GM18505 (cell line): ENCODE measurements at regions not wholly inside any gene's neighbourhood (a gene's known extent, or its start where the extent isn't known, plus 50 kb on each side); places are given as distances from the start of the nearest gene placed in this dataset.

Source experiments
- ATAC-seq: cut with Tn5 transposase; IDR thresholded peaks from one replicate; pipeline ENCODE4 v1.9.1; 2021; ENCODE audit not compliant: unreplicated experiment
- POLR2A ChIP-seq: IDR thresholded peaks from 4 replicates; pipeline ENCODE4 v1.6.1; 2011; ENCODE audit warnings: borderline replicate concordance; ENCODE audit not compliant: insufficient read depth, insufficient read length; ENCODE audit errors: extremely low read depth

GRCh38 chr7:18407385-18407784 lies 88.2 kb upstream of the HDAC9 start:
- TF ChIP-seq POLR2A, result no peak
- no peak for ATAC-seq

GRCh38 chr7:18408461-18408860 lies 87.1 kb upstream of the HDAC9 start:
- no peak for TF ChIP-seq POLR2A
- ATAC-seq, result no peak

- no peak for TF ChIP-seq POLR2A
- ATAC-seq, result no peak
Observed at GRCh38 chr7:18408868-18409267, 86.7 kb upstream of the HDAC9 start.

- TF ChIP-seq POLR2A, result no peak
- no peak for ATAC-seq
Observed at GRCh38 chr7:18413447-18413846, 82.1 kb upstream of the HDAC9 start.

GRCh38 chr7:18414885-18415284 lies 80.7 kb upstream of the HDAC9 start:
- TF ChIP-seq POLR2A, result no peak
- no peak for ATAC-seq

- no peak for ATAC-seq
- TF ChIP-seq POLR2A, result no peak
Observed at GRCh38 chr7:18416988-18417387, 78.6 kb upstream of the HDAC9 start.

GRCh38 chr7:18419456-18419855 lies 76.1 kb upstream of the HDAC9 start:
- no peak for TF ChIP-seq POLR2A
- ATAC-seq, result no peak

GRCh38 chr7:18420108-18420507 lies 75.4 kb upstream of the HDAC9 start:
- no peak for ATAC-seq
- TF ChIP-seq POLR2A, result no peak

- TF ChIP-seq POLR2A, result no peak
- no peak for ATAC-seq
Observed at GRCh38 chr7:18420748-18421147, 74.8 kb upstream of the HDAC9 start.

GRCh38 chr7:18421297-18422002 lies 74.1 kb upstream of the HDAC9 start:
- no peak for TF ChIP-seq POLR2A
- ATAC-seq, result no peak

GRCh38 chr7:18425227-18425626 lies 70.3 kb upstream of the HDAC9 start:
- no peak for ATAC-seq
- no peak for TF ChIP-seq POLR2A

- ATAC-seq, result no peak
- TF ChIP-seq POLR2A, result no peak
Observed at GRCh38 chr7:18425838-18426445, 69.6 kb upstream of the HDAC9 start.

- no peak for TF ChIP-seq POLR2A
- ATAC-seq, result no peak
Observed at GRCh38 chr7:18426564-18427226, 68.9 kb upstream of the HDAC9 start.

- ATAC-seq, result no peak
- no peak for TF ChIP-seq POLR2A
Observed at GRCh38 chr7:18429547-18429946, 66.0 kb upstream of the HDAC9 start.

GRCh38 chr7:18430810-18431209 lies 64.7 kb upstream of the HDAC9 start:
- no peak for TF ChIP-seq POLR2A
- ATAC-seq, result no peak

GRCh38 chr7:18434171-18434570 lies 61.4 kb upstream of the HDAC9 start:
- no peak for TF ChIP-seq POLR2A
- ATAC-seq, result no peak
